CD14-positive monocyte (primary cell): ENCODE measurements at regions not wholly inside any gene's neighbourhood (a gene's known extent, or its start where the extent isn't known, plus 50 kb on each side); places are given as distances from the start of the nearest gene placed in this dataset.

Experiments
- DNase-seq, 3 donors: peaks; one replicate each; pipeline ENCODE4 v3.0.0-alpha.2; 2011 to 2022
- H2AFZ ChIP-seq: 2 replicates; pipeline ENCODE4 v1.6.0; 2012; ENCODE audit warnings: mild to moderate bottlenecking, low read depth, low read length, inconsistent platforms; ENCODE audit not compliant: insufficient read depth, poor library complexity, severe bottlenecking
- H3K27ac ChIP-seq, 2 donors: 1 replicate in 1 of 2; 2 replicates in 1 of 2; pipeline ENCODE4 v1.5.1; 2012 to 2013; ENCODE audit warnings: low read length in 2 of 2, control low read depth in 1 of 2, inconsistent platforms in 1 of 2, low read depth in 1 of 2, mild to moderate bottlenecking in 1 of 2
- H3K27me3 ChIP-seq, 2 donors: one replicate each; pipeline versions ENCODE4 v1.6.0 to v1.6.1; 2011 to 2013; ENCODE audit warnings: low read length in 2 of 2; ENCODE audit not compliant: control insufficient read depth in 2 of 2, insufficient read depth in 2 of 2
- H3K36me3 ChIP-seq, 2 donors: replicated peaks in 1 of 2; 1 replicate in 1 of 2; 2 replicates in 1 of 2; pipeline versions ENCODE4 v1.5.1 to v1.6.1; 2012 to 2013; ENCODE audit warnings: low read length in 2 of 2, control low read depth in 1 of 2, inconsistent platforms in 1 of 2, mild to moderate bottlenecking in 1 of 2; ENCODE audit not compliant: insufficient read depth in 2 of 2, control insufficient read depth in 1 of 2
- H3K4me1 ChIP-seq, 2 donors: 1 replicate in 1 of 2; 2 replicates in 1 of 2; pipeline versions ENCODE4 v1.5.1 to v1.6.1; 2012 to 2013; ENCODE audit warnings: low read length in 2 of 2, control low read depth in 1 of 2, inconsistent platforms in 1 of 2, mild to moderate bottlenecking in 1 of 2, moderate library complexity in 1 of 2; ENCODE audit not compliant: insufficient read depth in 2 of 2, control insufficient read depth in 1 of 2
- H3K4me2 ChIP-seq: replicated peaks from 2 replicates; pipeline ENCODE3; 2012; ENCODE audit warnings: low read length, moderate library complexity, mild to moderate bottlenecking; ENCODE audit not compliant: poor library complexity, severe bottlenecking; ENCODE audit errors: extremely low read depth
- H3K4me3 ChIP-seq, 3 experiments: fragments of 200-600 bp in 1 of 3; sonication (generic) in 1 of 3; replicated peaks in 1 of 3; 1 replicate in 2 of 3; 2 replicates in 1 of 3; pipeline ENCODE4 v1.5.1; 2011 to 2013; ENCODE audit warnings: low read length in 3 of 3, mild to moderate bottlenecking in 3 of 3, control low read depth in 2 of 3, low read depth in 2 of 3, inconsistent platforms in 1 of 3, moderate library complexity in 1 of 3
- H3K79me2 ChIP-seq: 2 replicates; pipeline ENCODE4 v1.6.0; 2012; ENCODE audit warnings: mild to moderate bottlenecking, control low read depth, inconsistent platforms, low read length, moderate library complexity; ENCODE audit not compliant: insufficient read depth
- H3K9ac ChIP-seq: 2 replicates; pipeline ENCODE4 v1.6.0; 2017; ENCODE audit warnings: low read length, mild to moderate bottlenecking; ENCODE audit not compliant: insufficient read depth, poor library complexity, severe bottlenecking
- H3K9me3 ChIP-seq, 2 donors: replicated peaks in 1 of 2; 1 replicate in 1 of 2; 2 replicates in 1 of 2; pipeline versions ENCODE4 v1.5.1 to v1.6.1; 2012 to 2013; ENCODE audit warnings: low read length in 2 of 2, control low read depth in 1 of 2; ENCODE audit not compliant: control insufficient read depth in 1 of 2, insufficient read depth in 1 of 2
- H4K20me1 ChIP-seq: 2 replicates; pipeline ENCODE4 v1.6.0; 2012; ENCODE audit warnings: mild to moderate bottlenecking, low read length, control low read depth, moderate library complexity; ENCODE audit not compliant: insufficient read depth
- H3K27ac Mint-ChIP-seq, 7 donors: one replicate each; pipeline ENCODE4 v1.8.0; 2020; ENCODE audit warnings: mild to moderate bottlenecking in 7 of 7, mixed read lengths in 7 of 7, moderate library complexity in 6 of 7, inconsistent platforms in 2 of 7
- H3K27me3 Mint-ChIP-seq, 3 donors: one replicate each; pipeline ENCODE4 v1.8.0; 2021 to 2022; ENCODE audit warnings: low read depth in 3 of 3, mild to moderate bottlenecking in 3 of 3, mixed read lengths in 3 of 3, moderate library complexity in 3 of 3, inconsistent platforms in 1 of 3
- H3K36me3 Mint-ChIP-seq, 2 donors: one replicate each; pipeline ENCODE4 v1.8.0; 2020; ENCODE audit warnings: mixed read lengths in 2 of 2, inconsistent platforms in 1 of 2, mild to moderate bottlenecking in 1 of 2
- H3K4me1 Mint-ChIP-seq: one replicate; pipeline ENCODE4 v1.8.0; 2020; ENCODE audit warnings: mild to moderate bottlenecking, mixed read lengths
- H3K4me3 Mint-ChIP-seq, 2 donors: one replicate each; pipeline ENCODE4 v1.8.0; 2020; ENCODE audit warnings: mild to moderate bottlenecking in 2 of 2, mixed read lengths in 2 of 2, moderate library complexity in 1 of 2
- H3K9me3 Mint-ChIP-seq, 7 donors: one replicate each; pipeline ENCODE4 v1.8.0; 2020 to 2022; ENCODE audit warnings: mixed read lengths in 7 of 7, mild to moderate bottlenecking in 6 of 7, moderate library complexity in 6 of 7, inconsistent platforms in 2 of 7
- WGBS: methylation state at CpG from one replicate; pipeline ENCODE4 v1.1.5; 2013; ENCODE audit warnings: missing lambda C conversion rate; ENCODE audit not compliant: insufficient coverage; 5-methylcytosine and 5-hydroxymethylcytosine counted together
- intact Hi-C, 2 donors: fragments of 100-400 bp; cut with micrococcal nuclease; formaldehyde crosslinking; loops; one replicate each; pipeline versions ENCODE4 v1.15.0 to v1.15.1; 2023
- TF ChIP-seq, protein P1 (sequence below): fragments of 200-600 bp; IDR thresholded peaks from one replicate; pipeline ENCODE4 v1.8.0; 2022; ENCODE audit warnings: antibody characterized with exemption, mild to moderate bottlenecking

DNA sequence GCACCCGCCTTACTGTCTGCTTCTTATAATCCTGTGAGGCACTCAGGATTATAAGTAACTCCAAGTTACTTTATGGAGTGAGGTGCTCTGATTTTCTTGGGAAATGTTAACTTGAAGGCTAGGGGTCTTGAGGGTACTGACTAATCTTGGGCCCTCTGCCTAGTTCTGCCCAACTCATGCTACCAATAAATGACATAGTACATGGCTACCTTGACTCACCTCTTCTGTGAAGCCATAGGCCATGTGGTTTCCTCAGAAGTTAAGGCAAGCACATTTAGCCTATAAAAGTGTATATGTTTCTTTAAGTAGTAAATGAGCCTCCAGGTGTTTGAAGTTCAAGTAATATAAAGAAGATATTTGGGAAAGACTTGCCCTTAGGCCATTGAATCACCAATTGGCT is 99.8 kb upstream of the CASK start:
- Mint-ChIP-seq H3K4me1 (no peaks in the 10 kb centered on the region), H3K9me3 (peaks cover 0 to 15% (median 3%) of the 10 kb centered on the region in 7 donors), H3K27me3 (peaks cover 2 to 4% (median 3%) of the 10 kb centered on the region in 3 donors), H3K27ac (no peak overlapping the region), H3K36me3 (no peaks in the 10 kb centered on the region), H3K4me3 (no peak overlapping the region)
- intact Hi-C loops, result no loop called here
- no peaks in the 10 kb centered on the region for H3K79me2 ChIP-seq
- H4K20me1 ChIP-seq, result no peaks in the 10 kb centered on the region
- TF ChIP-seq, protein P1, sequence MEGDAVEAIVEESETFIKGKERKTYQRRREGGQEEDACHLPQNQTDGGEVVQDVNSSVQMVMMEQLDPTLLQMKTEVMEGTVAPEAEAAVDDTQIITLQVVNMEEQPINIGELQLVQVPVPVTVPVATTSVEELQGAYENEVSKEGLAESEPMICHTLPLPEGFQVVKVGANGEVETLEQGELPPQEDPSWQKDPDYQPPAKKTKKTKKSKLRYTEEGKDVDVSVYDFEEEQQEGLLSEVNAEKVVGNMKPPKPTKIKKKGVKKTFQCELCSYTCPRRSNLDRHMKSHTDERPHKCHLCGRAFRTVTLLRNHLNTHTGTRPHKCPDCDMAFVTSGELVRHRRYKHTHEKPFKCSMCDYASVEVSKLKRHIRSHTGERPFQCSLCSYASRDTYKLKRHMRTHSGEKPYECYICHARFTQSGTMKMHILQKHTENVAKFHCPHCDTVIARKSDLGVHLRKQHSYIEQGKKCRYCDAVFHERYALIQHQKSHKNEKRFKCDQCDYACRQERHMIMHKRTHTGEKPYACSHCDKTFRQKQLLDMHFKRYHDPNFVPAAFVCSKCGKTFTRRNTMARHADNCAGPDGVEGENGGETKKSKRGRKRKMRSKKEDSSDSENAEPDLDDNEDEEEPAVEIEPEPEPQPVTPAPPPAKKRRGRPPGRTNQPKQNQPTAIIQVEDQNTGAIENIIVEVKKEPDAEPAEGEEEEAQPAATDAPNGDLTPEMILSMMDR, result no peak
- H3K4me2 ChIP-seq, result no peak overlapping the region
- no peak overlapping the region for H2AFZ ChIP-seq
- H3K9me3 ChIP-seq, result no peaks in the 10 kb centered on the region
- H3K27ac ChIP-seq, result no peak overlapping the region
- no CpG with 5 or more reads among the region's 1 CpG for WGBS
- H3K36me3 ChIP-seq, result no peaks in the 10 kb centered on the region
- H3K4me1 ChIP-seq, result no peaks in the 10 kb centered on the region
- no peak for DNase-seq
- H3K27me3 ChIP-seq, result no peaks in the 10 kb centered on the region
- H3K9ac ChIP-seq, result no peak overlapping the region
- no peak overlapping the region for H3K4me3 ChIP-seq

DNA sequence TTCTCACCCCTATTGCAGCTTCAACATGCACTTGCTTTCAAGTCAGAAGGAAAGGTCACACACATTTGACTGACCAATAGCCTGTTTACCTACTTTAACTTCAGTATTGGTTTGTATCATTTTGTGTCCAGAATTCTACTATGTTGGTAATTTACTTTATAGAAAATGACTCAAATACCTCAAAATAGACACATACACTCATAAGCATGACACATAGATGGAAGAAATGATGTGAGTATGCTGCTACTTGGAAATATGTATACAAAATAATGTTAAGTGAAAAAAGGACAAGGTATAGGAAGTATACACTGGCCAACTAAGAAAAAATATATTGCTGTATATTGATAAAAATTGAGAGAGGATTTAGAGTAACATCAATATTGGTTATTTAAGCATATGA is 98.8 kb upstream of the CASK start:
- no peak overlapping the region for H2AFZ ChIP-seq
- no peaks in the 10 kb centered on the region for H3K79me2 ChIP-seq
- peaks cover 2 to 4% (median 3%) of the 10 kb centered on the region in 3 donors for H3K27me3 Mint-ChIP-seq
- H4K20me1 ChIP-seq, result no peaks in the 10 kb centered on the region
- no peaks in the 10 kb centered on the region for H3K36me3 ChIP-seq
- H3K27ac Mint-ChIP-seq, result no peak overlapping the region
- no peak overlapping the region for H3K4me3 ChIP-seq
- H3K36me3 Mint-ChIP-seq, result no peaks in the 10 kb centered on the region
- H3K27ac ChIP-seq, result no peak overlapping the region
- intact Hi-C loops, result no loop called here
- H3K4me1 Mint-ChIP-seq, result no peaks in the 10 kb centered on the region
- H3K9me3 ChIP-seq, result no peaks in the 10 kb centered on the region
- H3K4me3 Mint-ChIP-seq, result no peak overlapping the region
- no peak for DNase-seq
- H3K9me3 Mint-ChIP-seq, result peaks cover 0 to 15% (median 3%) of the 10 kb centered on the region in 7 donors
- H3K9ac ChIP-seq, result no peak overlapping the region
- no peaks in the 10 kb centered on the region for H3K27me3 ChIP-seq
- no peaks in the 10 kb centered on the region for H3K4me1 ChIP-seq
- H3K4me2 ChIP-seq, result no peak overlapping the region
- TF ChIP-seq, protein P1, result no peak
